ENCODE measurements at regions not wholly inside any gene's neighbourhood (a gene's known extent, or its start where the extent isn't known, plus 50 kb on each side); places are given as distances from the start of the nearest gene placed in this dataset.
A peak's percentile ranks its signal among the peaks of the same experiment; 100 is the strongest.

DNA sequence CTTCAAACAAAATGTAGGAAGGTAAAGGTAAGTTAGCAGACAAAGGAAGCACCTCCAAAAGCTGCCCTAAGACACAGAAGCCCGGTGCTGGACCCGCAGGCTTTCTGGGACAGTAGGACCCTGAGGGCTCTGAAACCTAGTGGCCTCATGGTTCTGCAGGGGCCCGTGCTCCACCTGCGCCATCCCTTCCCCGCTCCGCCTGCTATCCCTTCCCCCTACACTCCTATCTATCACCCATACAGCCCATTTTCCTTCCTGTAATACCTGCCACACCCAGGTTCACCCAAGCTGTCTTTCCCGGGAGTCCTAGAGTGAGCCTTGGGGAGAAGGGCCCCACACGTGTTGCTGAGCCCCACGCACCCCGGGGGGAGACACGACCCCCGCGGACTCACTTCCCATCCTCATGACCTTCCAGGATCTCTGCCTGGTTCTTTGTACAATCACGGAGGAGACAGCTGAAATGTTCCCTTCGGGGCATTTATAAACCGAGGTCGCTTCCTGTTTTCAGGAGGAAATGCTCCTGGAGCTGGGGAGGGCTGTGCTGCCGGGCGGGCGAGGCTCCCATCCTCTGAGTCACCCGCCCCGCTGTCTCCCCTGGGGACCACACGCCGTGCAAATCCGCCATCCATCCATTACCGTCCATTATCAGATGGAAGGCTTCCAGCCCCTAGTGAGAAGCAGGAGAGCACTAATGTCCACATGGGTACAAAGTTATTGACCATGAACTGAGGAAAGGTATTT, 251.7 kb upstream of the PITRM1 start:
- peaks cover 14% of the 10 kb centered on the region for H3K27me3 Mint-ChIP-seq
- H3K4me3 Mint-ChIP-seq, result no peak overlapping the region
- ATAC-seq (ENCODE audit: low read depth), result peak; percentile 29
- no peaks in the 10 kb centered on the region for H3K9me3 Mint-ChIP-seq
- no peak for DNase-seq (ENCODE audit: low spot score in 2 of 2)
- no peaks in the 10 kb centered on the region for H3K36me3 Mint-ChIP-seq
- peaks cover 14% of the 10 kb centered on the region for H3K4me1 Mint-ChIP-seq
- no peak overlapping the region for H3K27ac Mint-ChIP-seq

DNA sequence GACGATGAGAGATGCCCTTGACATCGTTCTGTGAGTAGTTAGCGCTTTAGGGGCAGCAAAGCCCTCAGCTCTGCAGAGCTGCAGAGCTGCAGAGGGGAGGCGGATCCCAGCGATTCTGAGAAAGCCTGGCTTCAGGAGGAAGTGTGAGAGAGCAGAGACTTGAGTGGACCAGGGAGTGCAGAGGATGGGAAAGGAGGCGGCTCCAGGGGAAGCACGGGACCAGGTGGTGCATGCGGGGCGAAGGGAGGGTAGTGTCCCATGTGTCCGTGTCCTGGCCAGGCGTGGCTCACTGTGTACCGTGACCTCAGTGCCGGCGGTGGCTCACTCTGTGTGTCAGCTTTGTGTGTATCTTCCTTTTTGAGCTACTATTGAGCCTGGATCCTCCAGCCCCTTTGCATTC, 250.8 kb upstream of the PITRM1 start:
- Mint-ChIP-seq H3K27me3 (peaks cover 14% of the 10 kb centered on the region), H3K36me3 (no peaks in the 10 kb centered on the region), H3K9me3 (no peaks in the 10 kb centered on the region), H3K4me3 (no peak overlapping the region), H3K4me1 (peaks cover 14% of the 10 kb centered on the region), H3K27ac (no peak overlapping the region)
- ATAC-seq (ENCODE audit: low read depth) (no peak), DNase-seq (ENCODE audit: low spot score in 2 of 2) (no peak)

DNA sequence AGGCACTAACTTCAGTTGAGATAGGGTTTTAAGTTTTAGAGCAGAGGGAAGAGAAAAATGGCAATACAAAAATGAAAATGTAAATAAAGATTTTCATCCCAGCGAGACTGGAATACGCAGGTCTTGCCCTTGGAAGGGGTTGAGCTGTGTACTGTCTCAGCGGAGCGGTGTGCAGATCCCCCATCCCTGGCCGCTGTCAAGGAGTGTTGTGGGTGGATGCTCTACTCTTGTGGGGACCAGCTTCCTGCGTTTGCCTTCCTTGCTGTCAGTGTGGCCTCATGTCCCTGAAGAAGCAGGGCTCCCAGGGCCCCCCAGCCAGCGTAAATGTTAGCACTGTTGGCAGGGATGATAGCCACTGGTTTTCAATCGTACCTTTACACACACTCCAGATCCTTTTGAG, 249.7 kb upstream of the PITRM1 start:
- ATAC-seq (ENCODE audit: low read depth) (no peak), DNase-seq (ENCODE audit: low spot score in 2 of 2) (no peak)
- no peaks in the 10 kb centered on the region for H3K9me3 Mint-ChIP-seq
- H3K27me3 Mint-ChIP-seq, result peaks cover 14% of the 10 kb centered on the region
- H3K27ac Mint-ChIP-seq, result no peak overlapping the region
- no peaks in the 10 kb centered on the region for H3K36me3 Mint-ChIP-seq
- H3K4me3 Mint-ChIP-seq, result no peak overlapping the region
- peaks cover 14% of the 10 kb centered on the region for H3K4me1 Mint-ChIP-seq

DNA sequence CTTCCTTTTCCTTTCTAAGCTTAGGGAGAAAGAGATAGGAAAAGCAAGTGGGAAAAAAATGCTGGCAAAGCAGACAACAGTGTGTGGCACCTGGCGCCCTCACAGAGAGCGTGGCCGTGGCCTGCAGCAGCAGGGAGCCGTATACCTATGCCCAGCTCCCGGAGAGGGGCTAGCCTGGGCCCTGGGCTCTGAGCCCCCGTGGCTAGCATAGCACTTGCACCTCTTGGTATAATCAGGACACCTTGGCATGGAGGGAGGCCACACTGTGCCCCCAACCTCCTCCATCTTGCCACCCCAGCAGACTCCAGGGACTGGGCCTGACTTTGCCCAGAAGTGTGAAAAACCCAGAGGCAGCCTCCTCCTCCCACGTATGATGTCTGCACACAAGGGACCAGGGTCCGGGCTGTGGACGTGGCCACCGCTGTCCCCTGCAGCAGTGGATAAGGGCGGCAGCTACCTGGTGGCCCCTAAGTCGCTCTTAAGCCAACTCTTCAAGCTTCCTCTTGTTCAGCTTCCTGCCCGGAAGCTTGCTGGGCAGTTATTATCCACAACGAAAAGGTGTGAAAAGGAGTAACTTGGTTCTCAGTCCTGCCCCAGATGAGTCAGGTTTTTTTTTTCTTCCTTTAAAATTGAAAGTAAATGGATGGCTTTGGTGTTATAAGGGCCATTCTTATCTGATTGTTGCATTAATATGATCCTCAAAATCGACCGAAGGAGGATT, 249.1 kb upstream of the PITRM1 start:
- no peaks in the 10 kb centered on the region for H3K36me3 Mint-ChIP-seq
- DNase-seq (ENCODE audit: low spot score in 2 of 2) (no peak), ATAC-seq (ENCODE audit: low read depth) (no peak)
- H3K4me3 Mint-ChIP-seq, result no peak overlapping the region
- peaks cover 14% of the 10 kb centered on the region for H3K4me1 Mint-ChIP-seq
- H3K27me3 Mint-ChIP-seq, result peaks cover 14% of the 10 kb centered on the region
- H3K27ac Mint-ChIP-seq, result no peak overlapping the region
- H3K9me3 Mint-ChIP-seq, result no peaks in the 10 kb centered on the region

DNA sequence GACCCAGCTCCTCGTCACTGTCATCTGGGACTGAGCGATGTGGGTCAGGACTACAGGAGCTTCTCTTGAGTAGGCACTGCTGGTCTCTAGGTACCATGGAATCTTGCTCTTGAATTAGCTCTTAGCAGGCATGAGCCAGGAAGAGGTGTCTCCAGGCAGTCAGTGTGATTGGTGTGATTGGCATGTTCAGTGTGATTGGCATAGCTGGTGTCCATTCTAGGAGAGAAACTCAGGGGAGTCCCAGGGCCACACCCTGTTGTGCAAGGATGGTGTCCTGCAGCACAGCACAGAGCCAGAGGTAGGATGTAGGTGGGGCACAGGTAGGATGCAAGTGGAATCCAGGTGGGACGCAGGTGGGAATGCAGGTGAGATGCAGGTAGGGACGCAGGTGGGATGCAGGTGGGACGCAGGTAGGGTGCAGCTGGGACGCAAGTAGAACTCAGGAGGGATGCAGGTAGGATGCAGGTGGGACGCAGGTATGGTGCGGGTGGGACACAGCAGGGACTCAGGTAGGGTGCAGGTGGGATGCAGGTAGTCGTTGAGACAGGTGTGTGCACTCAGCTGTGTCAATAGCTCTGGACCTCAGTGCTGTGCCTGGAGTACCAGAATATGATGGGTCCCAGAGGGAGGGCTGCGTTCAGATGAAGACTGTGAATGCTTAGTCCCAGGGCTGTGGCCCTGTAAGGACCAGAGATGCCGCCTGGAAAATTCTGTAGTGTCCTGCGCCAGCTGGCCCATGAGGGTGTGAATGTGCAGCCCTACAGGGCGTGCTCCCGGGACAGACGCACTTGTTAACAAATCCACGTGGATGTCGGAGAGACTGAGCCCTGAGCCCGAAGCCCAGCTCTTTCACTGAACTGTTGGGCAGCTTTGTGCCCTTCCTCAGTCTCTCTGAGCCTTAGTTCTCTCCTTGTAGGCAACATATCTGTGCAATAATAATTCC, 248.2 kb upstream of the PITRM1 start:
- DNase-seq (ENCODE audit: low spot score in 2 of 2), result no peak
- peaks cover 14% of the 10 kb centered on the region for H3K27me3 Mint-ChIP-seq
- no peaks in the 10 kb centered on the region for H3K36me3 Mint-ChIP-seq
- no peak for ATAC-seq (ENCODE audit: low read depth)
- H3K4me3 Mint-ChIP-seq, result no peak overlapping the region
- peaks cover 14% of the 10 kb centered on the region for H3K4me1 Mint-ChIP-seq
- H3K27ac Mint-ChIP-seq, result no peak overlapping the region
- H3K9me3 Mint-ChIP-seq, result no peaks in the 10 kb centered on the region

DNA sequence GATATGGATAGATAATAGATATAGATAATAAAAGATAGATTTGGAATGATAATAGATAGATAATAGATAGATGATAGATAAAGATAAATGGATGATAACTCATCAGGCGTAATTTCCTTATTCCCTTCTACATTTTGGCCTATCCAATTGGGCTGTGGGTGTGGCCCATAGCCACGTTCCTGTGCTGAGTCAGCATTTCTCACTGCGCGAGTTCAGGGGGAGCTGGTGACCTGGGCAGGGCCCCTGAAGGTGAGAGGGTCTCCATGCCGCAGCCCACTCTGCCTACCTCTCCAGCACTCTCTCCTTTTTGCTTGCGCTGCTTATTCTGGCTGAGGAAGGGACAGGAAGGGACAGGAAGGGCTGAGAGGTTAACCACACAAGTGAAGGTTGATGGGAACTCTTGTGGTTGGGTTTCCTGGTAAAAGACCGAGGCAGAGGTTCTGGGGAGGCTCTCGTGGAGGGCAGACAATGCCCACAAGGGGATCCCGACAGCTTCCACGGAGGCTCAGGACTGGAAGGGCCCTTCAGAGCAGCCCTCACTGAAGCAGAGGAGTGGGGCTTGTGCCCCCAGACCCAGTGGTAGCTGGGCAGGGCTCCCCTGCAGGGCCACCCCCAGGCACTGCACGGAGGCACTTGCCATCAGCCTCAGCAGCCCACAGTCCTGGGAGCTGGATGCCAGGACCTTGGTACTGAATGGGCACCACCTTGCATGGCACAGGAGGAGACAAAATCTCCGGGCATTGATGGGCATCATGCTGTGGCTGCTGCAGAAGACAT, 247.3 kb upstream of the PITRM1 start:
- H3K9me3 Mint-ChIP-seq, result no peaks in the 10 kb centered on the region
- DNase-seq (ENCODE audit: low spot score in 2 of 2) (no peak), ATAC-seq (ENCODE audit: low read depth) (no peak)
- H3K36me3 Mint-ChIP-seq, result no peaks in the 10 kb centered on the region
- peaks cover 14% of the 10 kb centered on the region for H3K4me1 Mint-ChIP-seq
- no peak overlapping the region for H3K27ac Mint-ChIP-seq
- peaks cover 12% of the 10 kb centered on the region for H3K27me3 Mint-ChIP-seq
- H3K4me3 Mint-ChIP-seq, result no peak overlapping the region

DNA sequence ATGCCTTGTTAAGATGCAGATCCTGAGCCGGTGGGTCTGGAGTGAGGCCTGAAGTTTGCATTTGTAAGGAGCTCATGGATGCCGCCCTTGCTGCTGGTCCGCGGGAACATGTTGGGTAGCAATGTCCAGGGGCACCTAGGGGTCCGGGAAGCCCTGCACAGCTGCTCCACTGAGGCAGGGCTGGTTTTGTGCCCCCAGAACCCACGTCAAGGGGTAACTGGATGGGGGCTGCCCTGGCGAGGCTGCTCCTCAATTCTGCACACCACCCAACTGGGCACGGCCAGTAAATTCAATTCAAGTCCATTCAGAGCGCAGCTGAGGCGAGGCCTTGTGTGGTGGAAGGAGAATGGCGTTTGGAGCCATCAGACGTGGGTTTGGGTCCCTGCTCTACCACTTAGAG, 246.3 kb upstream of the PITRM1 start:
- ATAC-seq (ENCODE audit: low read depth) (no peak), DNase-seq (ENCODE audit: low spot score in 2 of 2) (no peak)
- Mint-ChIP-seq H3K4me3 (no peak overlapping the region), H3K4me1 (peaks cover 8% of the 10 kb centered on the region), H3K27ac (no peak overlapping the region), H3K9me3 (no peaks in the 10 kb centered on the region), H3K36me3 (no peaks in the 10 kb centered on the region), H3K27me3 (peaks cover 10% of the 10 kb centered on the region)

DNA sequence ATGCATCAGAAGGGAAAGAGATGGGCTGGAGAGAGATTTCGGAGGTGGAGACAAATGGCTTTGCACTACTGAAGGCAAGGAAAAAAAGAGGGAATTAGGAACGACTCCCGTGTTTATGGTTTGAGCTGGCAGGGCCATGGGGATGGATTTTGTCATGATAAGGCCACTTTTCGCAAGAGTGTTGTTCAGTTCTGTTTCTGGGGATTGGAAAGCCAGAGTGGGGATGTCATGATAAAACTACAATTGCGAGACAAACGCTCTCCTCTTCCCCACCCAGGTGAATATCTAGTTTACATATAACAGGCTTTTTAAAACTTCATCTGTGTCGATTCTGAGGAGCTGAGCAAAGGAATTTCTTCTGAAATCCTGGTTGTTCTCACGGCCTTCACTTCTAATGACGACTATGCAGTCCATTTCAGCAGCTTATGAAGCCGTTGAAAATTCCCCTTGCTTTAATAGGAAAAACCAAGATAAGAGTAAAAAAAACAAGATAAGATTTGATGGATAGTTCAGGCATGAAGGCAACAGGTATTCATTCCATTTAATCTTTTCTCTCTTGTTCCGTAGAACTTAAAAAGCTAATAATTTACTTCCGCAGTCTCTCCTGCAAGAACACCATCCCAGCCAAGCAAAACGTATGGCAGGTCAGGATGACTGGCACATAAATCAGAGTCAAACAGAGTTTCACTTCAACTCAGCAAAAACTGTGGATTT, 245.6 kb upstream of the PITRM1 start:
- H3K27ac Mint-ChIP-seq, result no peak overlapping the region
- no peaks in the 10 kb centered on the region for H3K9me3 Mint-ChIP-seq
- H3K4me1 Mint-ChIP-seq, result peaks cover 8% of the 10 kb centered on the region
- DNase-seq (ENCODE audit: low spot score in 2 of 2), result no peak
- ATAC-seq (ENCODE audit: low read depth), result no peak
- no peaks in the 10 kb centered on the region for H3K36me3 Mint-ChIP-seq
- peaks cover 8% of the 10 kb centered on the region for H3K27me3 Mint-ChIP-seq
- H3K4me3 Mint-ChIP-seq, result no peak overlapping the region

DNA sequence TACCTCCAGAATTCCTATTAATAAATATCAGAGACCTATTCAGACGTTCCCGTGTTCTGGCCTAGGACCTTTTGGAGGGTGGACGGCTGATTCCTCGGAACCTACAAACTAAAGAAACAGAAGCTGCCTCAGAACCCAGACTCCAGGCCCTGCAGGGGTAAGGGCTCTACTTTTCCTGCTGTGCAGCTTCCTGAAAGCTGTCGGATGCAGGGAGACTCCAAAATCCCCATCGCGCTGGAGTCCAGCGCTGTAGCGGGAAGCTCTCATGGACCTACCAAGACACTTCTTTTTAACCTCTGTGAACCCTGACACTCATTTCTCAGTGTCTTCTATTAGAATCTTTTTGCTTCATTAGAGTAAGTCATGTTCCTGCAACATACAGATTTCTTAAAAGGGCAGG, 244.5 kb upstream of the PITRM1 start:
- Mint-ChIP-seq H3K4me3 (no peak overlapping the region), H3K36me3 (no peaks in the 10 kb centered on the region), H3K4me1 (peaks cover 8% of the 10 kb centered on the region), H3K9me3 (no peaks in the 10 kb centered on the region), H3K27me3 (peaks cover 8% of the 10 kb centered on the region), H3K27ac (no peak overlapping the region)
- ATAC-seq (ENCODE audit: low read depth), result no peak
- no peak for DNase-seq (ENCODE audit: low spot score in 2 of 2)

DNA sequence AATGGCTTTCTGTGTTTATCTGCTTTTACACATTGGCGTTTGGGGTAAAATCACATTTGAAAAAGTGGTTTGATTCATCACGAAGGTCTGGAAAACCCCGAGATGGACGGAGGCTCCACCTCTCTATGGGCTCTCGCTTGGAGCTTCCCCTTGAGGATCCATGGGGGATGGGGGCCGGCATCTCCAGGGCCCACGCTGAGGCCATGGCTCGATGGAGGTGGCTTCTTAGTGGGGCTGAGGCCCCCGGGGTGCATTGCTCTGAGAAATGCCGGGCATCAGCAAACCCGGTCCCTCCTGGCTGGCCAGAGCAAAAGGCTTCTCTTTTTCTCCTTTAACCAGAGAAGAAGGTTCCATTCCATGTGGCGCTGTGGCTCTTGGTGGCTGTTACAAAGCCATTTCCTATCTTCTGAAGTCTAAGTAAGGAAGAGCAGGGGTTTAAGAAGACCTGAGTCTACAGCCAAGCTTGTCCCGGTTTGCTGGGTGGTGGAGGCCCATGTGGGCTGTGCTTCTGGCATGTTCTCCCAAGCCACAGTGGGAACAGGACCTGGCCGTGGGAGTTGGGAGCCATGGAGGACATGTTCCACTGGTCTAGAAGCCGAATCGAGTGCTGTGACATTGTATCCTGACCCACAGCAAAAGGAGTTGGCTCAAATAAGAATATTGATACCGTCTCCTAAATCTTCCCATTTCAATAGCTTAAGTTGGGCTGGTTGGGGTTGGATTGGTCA, 243.5 kb upstream of the PITRM1 start:
- H3K36me3 Mint-ChIP-seq, result no peaks in the 10 kb centered on the region
- ATAC-seq (ENCODE audit: low read depth) (no peak), DNase-seq (ENCODE audit: low spot score in 2 of 2) (no peak)
- peaks cover 8% of the 10 kb centered on the region for H3K27me3 Mint-ChIP-seq
- no peak overlapping the region for H3K4me3 Mint-ChIP-seq
- H3K9me3 Mint-ChIP-seq, result peaks cover 1% of the 10 kb centered on the region
- no peak overlapping the region for H3K27ac Mint-ChIP-seq
- peaks cover 9% of the 10 kb centered on the region for H3K4me1 Mint-ChIP-seq

DNA sequence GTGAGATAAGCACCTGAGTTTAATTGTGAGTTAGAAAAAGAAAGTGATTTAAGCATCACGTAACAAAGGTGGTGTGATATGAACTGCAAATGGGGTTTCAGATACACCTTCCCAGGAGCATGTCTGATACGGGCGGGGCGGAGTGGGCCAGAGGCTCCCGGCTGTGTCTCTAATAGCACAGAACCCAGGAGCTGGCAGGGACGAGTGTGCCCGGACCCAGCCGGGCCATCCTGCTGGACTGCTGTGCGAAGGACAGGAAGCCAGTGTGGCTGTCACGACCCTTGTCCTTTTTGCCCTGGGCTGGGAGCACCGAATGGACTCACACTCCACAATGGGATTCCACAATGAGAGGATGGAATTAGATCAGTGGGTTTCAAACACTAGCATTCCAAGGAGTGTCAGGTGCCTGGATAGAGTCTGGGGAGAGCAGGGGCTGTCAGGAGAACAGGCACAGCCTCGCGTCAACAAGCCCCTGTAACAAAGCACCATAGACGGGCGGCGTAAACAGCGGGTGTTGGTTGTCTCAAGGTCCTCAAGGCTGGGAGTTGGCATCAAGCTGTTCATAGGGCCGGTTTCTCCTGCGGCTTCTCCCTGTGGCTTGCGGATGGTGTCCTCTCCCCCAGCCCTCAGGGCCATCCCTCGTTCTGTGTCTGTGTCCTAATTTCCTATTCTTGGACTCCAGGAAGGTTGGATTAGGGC, 242.6 kb upstream of the PITRM1 start:
- no peak overlapping the region for H3K4me3 Mint-ChIP-seq
- H3K4me1 Mint-ChIP-seq, result peaks cover 5% of the 10 kb centered on the region
- H3K27me3 Mint-ChIP-seq, result peaks cover 2% of the 10 kb centered on the region
- no peak overlapping the region for H3K27ac Mint-ChIP-seq
- no peak for ATAC-seq (ENCODE audit: low read depth)
- H3K9me3 Mint-ChIP-seq, result peaks cover 4% of the 10 kb centered on the region
- no peak for DNase-seq (ENCODE audit: low spot score in 2 of 2)
- H3K36me3 Mint-ChIP-seq, result no peaks in the 10 kb centered on the region

DNA sequence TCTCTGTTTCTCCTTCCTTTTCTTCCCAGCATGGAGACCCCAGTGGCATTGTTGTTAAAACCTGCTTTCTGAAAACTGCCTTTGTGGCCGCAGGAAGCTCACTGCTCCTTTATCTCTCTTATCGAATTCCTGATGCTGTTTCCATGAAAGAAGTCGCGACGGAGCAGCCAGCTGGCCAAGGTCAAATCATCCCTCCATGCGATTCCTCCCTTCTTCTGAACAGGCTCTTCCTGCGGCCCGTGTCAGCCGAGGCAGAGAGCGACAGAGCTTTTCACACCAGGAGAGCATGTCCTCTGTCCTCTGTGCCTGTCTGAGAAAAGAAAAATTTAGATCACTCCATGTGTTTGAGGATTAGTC, 242.1 kb upstream of the PITRM1 start:
- H3K4me1 Mint-ChIP-seq, result peaks cover 2% of the 10 kb centered on the region
- H3K27ac Mint-ChIP-seq, result no peak overlapping the region
- no peaks in the 10 kb centered on the region for H3K36me3 Mint-ChIP-seq
- ATAC-seq (ENCODE audit: low read depth) (no peak), DNase-seq (ENCODE audit: low spot score in 2 of 2) (no peak)
- no peak overlapping the region for H3K4me3 Mint-ChIP-seq
- peaks cover 2% of the 10 kb centered on the region for H3K27me3 Mint-ChIP-seq
- H3K9me3 Mint-ChIP-seq, result peaks cover 4% of the 10 kb centered on the region

All from memory B cell (primary cell).